Activated CD8-positive, alpha-beta T cell treated with anti-CD3 and anti-CD28 coated beads, Interleukin-2, amount 10 ng/mL, durations not matched to agents 7 days and 5 days (primary cell): ENCODE measurements at regions not wholly inside any gene's neighbourhood (a gene's known extent, or its start where the extent isn't known, plus 50 kb on each side); places are given as distances from the start of the nearest gene placed in this dataset.
"Not testable (repeated sequence)": the region's sequence is repeated elsewhere in the genome, so short reads cannot be mapped to it uniquely, and the experiment has no call there.

Experiments
- ATAC-seq: fragments of 150-1000 bp; cut with Tn5 transposase; one replicate; pipeline ENCODE4 v1.10.0; 2021; ENCODE audit warnings: moderate library complexity
- CTCF ChIA-PET: fragments of 350-600 bp; sonication (Branson Sonifier 250); formaldehyde crosslinking; loops from one replicate; lab custom pipeline; 2021; ENCODE audit warnings: antibody characterized with exemption; lab: Charles Lee
- POLR2A ChIA-PET: fragments of 350-600 bp; sonication (Branson Sonifier 250); formaldehyde crosslinking; loops from one replicate; lab custom pipeline; 2021; ENCODE audit warnings: antibody characterized with exemption; lab: Charles Lee
- DNase-seq: peaks from one replicate; pipeline ENCODE4 v3.0.0-alpha.2; 2020
- H3K27ac Mint-ChIP-seq: one replicate; pipeline ENCODE4 v1.8.0; 2021; ENCODE audit warnings: mild to moderate bottlenecking, mixed read lengths
- H3K27me3 Mint-ChIP-seq: one replicate; pipeline ENCODE4 v1.8.0; 2021; ENCODE audit warnings: low read depth, mixed read lengths
- H3K36me3 Mint-ChIP-seq: one replicate; pipeline ENCODE4 v1.8.0; 2021; ENCODE audit warnings: low read depth, mixed read lengths
- H3K4me1 Mint-ChIP-seq: one replicate; pipeline ENCODE4 v1.8.0; 2021; ENCODE audit warnings: low read depth, mixed read lengths
- H3K4me3 Mint-ChIP-seq: one replicate; pipeline ENCODE4 v1.8.0; 2021; ENCODE audit warnings: mild to moderate bottlenecking, mixed read lengths
- H3K9me3 Mint-ChIP-seq: one replicate; pipeline ENCODE4 v1.8.0; 2022; ENCODE audit warnings: mixed read lengths; ENCODE audit not compliant: insufficient read depth

- Mint-ChIP-seq H3K4me3 (no peak overlapping the region), H3K9me3 (no peaks in the 10 kb centered on the region), H3K27me3 (no peaks in the 10 kb centered on the region), H3K27ac (no peak overlapping the region), H3K4me1 (peaks cover 26% of the 10 kb centered on the region), H3K36me3 (peaks cover 2% of the 10 kb centered on the region)
- ChIA-PET CTCF (interaction anchor here (1.4 to 3.2 kb wide), 3 partner anchors 37 to 162 kb away, joined by 3 to 23 read pairs (median 4); partner anchors contain the start of gene TRIB2), POLR2A (no interaction called here)
- ATAC-seq (no peak), DNase-seq (no peak)
Observed at GRCh38 chr2:12554224-12555011, 162.3 kb upstream of the TRIB2 start.

GRCh38 chr2:12555012-12555645 lies 161.6 kb upstream of the TRIB2 start:
- H3K9me3 Mint-ChIP-seq, result no peaks in the 10 kb centered on the region
- peaks cover 2% of the 10 kb centered on the region for H3K36me3 Mint-ChIP-seq
- CTCF ChIA-PET, result interaction anchor here (1.4 to 3.2 kb wide), 3 partner anchors 38 to 161 kb away, joined by 3 to 23 read pairs (median 4); partner anchors contain the start of gene TRIB2
- POLR2A ChIA-PET, result no interaction called here
- H3K4me3 Mint-ChIP-seq, result no peak overlapping the region
- ATAC-seq (no peak), DNase-seq (no peak)
- H3K4me1 Mint-ChIP-seq, result peaks cover 26% of the 10 kb centered on the region
- no peaks in the 10 kb centered on the region for H3K27me3 Mint-ChIP-seq
- H3K27ac Mint-ChIP-seq, result no peak overlapping the region

GRCh38 chr2:12556762-12557161 lies 160.0 kb upstream of the TRIB2 start:
- H3K27ac Mint-ChIP-seq, result peak overlapping the region; percentile 5
- POLR2A ChIA-PET, result no interaction called here
- peak; percentile 47 for ATAC-seq

GRCh38 chr2:12557688-12558087 lies 159.0 kb upstream of the TRIB2 start:
- CTCF ChIA-PET, result interaction anchor here (1.8 to 3.2 kb wide), 2 partner anchors 124 to 159 kb away, joined by 5 to 23 read pairs; partner anchors contain the start of gene TRIB2
- peaks cover 5% of the 10 kb centered on the region for H3K9me3 Mint-ChIP-seq
- POLR2A ChIA-PET, result no interaction called here
- H3K4me1 Mint-ChIP-seq, result peaks cover 30% of the 10 kb centered on the region
- ATAC-seq (no peak), DNase-seq (no peak)
- H3K27ac Mint-ChIP-seq, result no peak overlapping the region
- H3K4me3 Mint-ChIP-seq, result no peak overlapping the region
- peaks cover 2% of the 10 kb centered on the region for H3K36me3 Mint-ChIP-seq
- H3K27me3 Mint-ChIP-seq, result peaks cover 2% of the 10 kb centered on the region

More at GRCh38 chr2:12556762-12557161, 160.0 kb upstream of the TRIB2 start:
- Mint-ChIP-seq H3K27me3 (no peaks in the 10 kb centered on the region), H3K36me3 (peaks cover 2% of the 10 kb centered on the region), H3K9me3 (no peaks in the 10 kb centered on the region), H3K4me1 (peaks cover 26% of the 10 kb centered on the region), H3K4me3 (no peak overlapping the region)
- peak; percentile 22 for DNase-seq
- CTCF ChIA-PET, result interaction anchor here (1.6 to 3.2 kb wide), 3 partner anchors 83 to 160 kb away, joined by 3 to 23 read pairs (median 5); partner anchors contain the start of gene TRIB2

GRCh38 chr2:12558519-12558918 lies 158.2 kb upstream of the TRIB2 start:
- ChIA-PET CTCF (interaction anchor here (1.2 to 1.3 kb wide), 2 partner anchors 121 to 158 kb away, joined by 3 to 6 read pairs; partner anchors contain the start of gene TRIB2), POLR2A (no interaction called here)
- no peak for DNase-seq
- H3K4me1 Mint-ChIP-seq, result peaks cover 30% of the 10 kb centered on the region
- no peak for ATAC-seq
- H3K27ac Mint-ChIP-seq, result no peak overlapping the region
- H3K4me3 Mint-ChIP-seq, result no peak overlapping the region
- H3K36me3 Mint-ChIP-seq, result peaks cover 2% of the 10 kb centered on the region
- H3K27me3 Mint-ChIP-seq, result peaks cover 2% of the 10 kb centered on the region
- H3K9me3 Mint-ChIP-seq, result peaks cover 5% of the 10 kb centered on the region

GRCh38 chr2:12560618-12561017 lies 156.1 kb upstream of the TRIB2 start:
- ChIA-PET CTCF (no interaction called here), POLR2A (no interaction called here)
- Mint-ChIP-seq H3K4me1 (peaks cover 17% of the 10 kb centered on the region), H3K9me3 (peaks cover 5% of the 10 kb centered on the region), H3K36me3 (peaks cover 2% of the 10 kb centered on the region), H3K27ac (no peak overlapping the region), H3K4me3 (no peak overlapping the region), H3K27me3 (peaks cover 2% of the 10 kb centered on the region)
- no peak for DNase-seq
- no peak for ATAC-seq

GRCh38 chr2:12567411-12567810 lies 149.3 kb upstream of the TRIB2 start:
- ChIA-PET CTCF (no interaction called here), POLR2A (no interaction called here)
- no peaks in the 10 kb centered on the region for H3K36me3 Mint-ChIP-seq
- H3K4me1 Mint-ChIP-seq, result peaks cover 2% of the 10 kb centered on the region
- H3K4me3 Mint-ChIP-seq, result no peak overlapping the region
- DNase-seq, result no peak
- no peak overlapping the region for H3K27ac Mint-ChIP-seq
- H3K9me3 Mint-ChIP-seq, result peaks cover 2% of the 10 kb centered on the region
- H3K27me3 Mint-ChIP-seq, result peaks cover 2% of the 10 kb centered on the region
- no peak for ATAC-seq

GRCh38 chr2:12569510-12569909 lies 147.2 kb upstream of the TRIB2 start:
- POLR2A ChIA-PET, H3K36me3 Mint-ChIP-seq, DNase-seq, CTCF ChIA-PET, H3K4me3 Mint-ChIP-seq, H3K9me3 Mint-ChIP-seq, H3K4me1 Mint-ChIP-seq, H3K27me3 Mint-ChIP-seq, ATAC-seq: not testable (repeated sequence)
- H3K27ac Mint-ChIP-seq, result peak overlapping the region; percentile 42

GRCh38 chr2:12569929-12570328 lies 146.8 kb upstream of the TRIB2 start:
- H3K36me3 Mint-ChIP-seq, ATAC-seq, CTCF ChIA-PET, POLR2A ChIA-PET, H3K4me1 Mint-ChIP-seq, H3K9me3 Mint-ChIP-seq, H3K27me3 Mint-ChIP-seq, DNase-seq, H3K4me3 Mint-ChIP-seq: not testable (repeated sequence)
- peak overlapping the region; percentile 42 for H3K27ac Mint-ChIP-seq

- POLR2A ChIA-PET, result no interaction called here
- CTCF ChIA-PET, result no interaction called here
- ATAC-seq, result no peak
- Mint-ChIP-seq H3K4me3 (no peak overlapping the region), H3K9me3 (no peaks in the 10 kb centered on the region), H3K36me3 (no peaks in the 10 kb centered on the region), H3K27me3 (no peaks in the 10 kb centered on the region), H3K4me1 (no peaks in the 10 kb centered on the region), H3K27ac (no peak overlapping the region)
- no peak for DNase-seq
Observed at GRCh38 chr2:12577091-12577490, 139.6 kb upstream of the TRIB2 start.

GRCh38 chr2:12577567-12578253 lies 139.0 kb upstream of the TRIB2 start:
- Mint-ChIP-seq H3K36me3 (no peaks in the 10 kb centered on the region), H3K9me3 (no peaks in the 10 kb centered on the region), H3K27ac (no peak overlapping the region), H3K27me3 (no peaks in the 10 kb centered on the region), H3K4me3 (no peak overlapping the region), H3K4me1 (no peaks in the 10 kb centered on the region)
- CTCF ChIA-PET, result no interaction called here
- POLR2A ChIA-PET, result no interaction called here
- DNase-seq (no peak), ATAC-seq (no peak)
